GM21529 (cell line): ENCODE measurements at regions not wholly inside any gene's neighbourhood (a gene's known extent, or its start where the extent isn't known, plus 50 kb on each side); places are given as distances from the start of the nearest gene placed in this dataset.

Source experiments
- ATAC-seq: cut with Tn5 transposase; IDR thresholded peaks from one replicate; pipeline ENCODE4 v1.9.1; 2021; ENCODE audit not compliant: unreplicated experiment

- no peak for ATAC-seq
Measured at GRCh38 chr16:85419503-85420408, 193.4 kb upstream of the GSE1 start.

GRCh38 chr16:85420501-85421337, 192.4 kb upstream of the GSE1 start:
- peak; percentile 48 for ATAC-seq

GRCh38 chr16:85421338-85422195, 191.6 kb upstream of the GSE1 start:
- no peak for ATAC-seq

- ATAC-seq, result no peak
Measured at GRCh38 chr16:85422196-85422631, 190.9 kb upstream of the GSE1 start.

- no peak for ATAC-seq
Measured at GRCh38 chr16:85422632-85423550, 190.2 kb upstream of the GSE1 start.

- no peak for ATAC-seq
Measured at GRCh38 chr16:85423631-85424030, 189.5 kb upstream of the GSE1 start.

GRCh38 chr16:85424260-85425073, 188.7 kb upstream of the GSE1 start:
- no peak for ATAC-seq

- no peak for ATAC-seq
Measured at GRCh38 chr16:85425074-85425662, 188.0 kb upstream of the GSE1 start.

- ATAC-seq, result no peak
Measured at GRCh38 chr16:85426806-85427205, 186.3 kb upstream of the GSE1 start.

GRCh38 chr16:85428168-85428898, 184.8 kb upstream of the GSE1 start:
- no peak for ATAC-seq

- ATAC-seq, result no peak
Measured at GRCh38 chr16:85428899-85429775, 184.0 kb upstream of the GSE1 start.

- ATAC-seq, result no peak
Measured at GRCh38 chr16:85429776-85430522, 183.2 kb upstream of the GSE1 start.

GRCh38 chr16:85430523-85431421, 182.3 kb upstream of the GSE1 start:
- no peak for ATAC-seq

- no peak for ATAC-seq
Measured at GRCh38 chr16:85431431-85432124, 181.5 kb upstream of the GSE1 start.

GRCh38 chr16:85432606-85433005, 180.5 kb upstream of the GSE1 start:
- no peak for ATAC-seq
